Glutamatergic neuron (in vitro differentiated cells): ENCODE measurements at regions not wholly inside any gene's neighbourhood (a gene's known extent, or its start where the extent isn't known, plus 50 kb on each side); places are given as distances from the start of the nearest gene placed in this dataset.

Experiments used
- DNase-seq: peaks from one replicate; pipeline ENCODE4 v3.0.0; 2022
- H3K27ac Mint-ChIP-seq: one replicate; pipeline ENCODE4 v1.8.0; 2020; ENCODE audit warnings: mild to moderate bottlenecking, mixed read lengths, inconsistent platforms; ENCODE audit not compliant: unreplicated experiment
- H3K27me3 Mint-ChIP-seq: one replicate; pipeline ENCODE4 v1.8.0; 2020; ENCODE audit warnings: mild to moderate bottlenecking, moderate library complexity, mixed read lengths, inconsistent platforms; ENCODE audit not compliant: unreplicated experiment
- H3K36me3 Mint-ChIP-seq: one replicate; pipeline ENCODE4 v1.8.0; 2020; ENCODE audit warnings: mild to moderate bottlenecking, mixed read lengths, inconsistent platforms; ENCODE audit not compliant: unreplicated experiment
- H3K4me1 Mint-ChIP-seq: one replicate; pipeline ENCODE4 v1.8.0; 2020; ENCODE audit warnings: mild to moderate bottlenecking, low read depth, mixed read lengths, inconsistent platforms; ENCODE audit not compliant: unreplicated experiment
- H3K4me3 Mint-ChIP-seq: one replicate; pipeline ENCODE4 v1.8.0; 2020; ENCODE audit warnings: mild to moderate bottlenecking, mixed read lengths, inconsistent platforms; ENCODE audit not compliant: unreplicated experiment
- H3K9me3 Mint-ChIP-seq: one replicate; pipeline ENCODE4 v1.8.0; 2020; ENCODE audit warnings: mild to moderate bottlenecking, moderate library complexity, mixed read lengths, inconsistent platforms; ENCODE audit not compliant: unreplicated experiment
- TF ChIP-seq, protein P1 (sequence below): fragments of 200-600 bp; sonication (generic); IDR thresholded peaks from one replicate; pipeline ENCODE4 v1.5.0; 2021; ENCODE audit not compliant: partially characterized antibody, unreplicated experiment

- no peaks in the 10 kb centered on the region for H3K9me3 Mint-ChIP-seq
- H3K27me3 Mint-ChIP-seq = peaks cover 3% of the 10 kb centered on the region
- TF ChIP-seq, protein P1, sequence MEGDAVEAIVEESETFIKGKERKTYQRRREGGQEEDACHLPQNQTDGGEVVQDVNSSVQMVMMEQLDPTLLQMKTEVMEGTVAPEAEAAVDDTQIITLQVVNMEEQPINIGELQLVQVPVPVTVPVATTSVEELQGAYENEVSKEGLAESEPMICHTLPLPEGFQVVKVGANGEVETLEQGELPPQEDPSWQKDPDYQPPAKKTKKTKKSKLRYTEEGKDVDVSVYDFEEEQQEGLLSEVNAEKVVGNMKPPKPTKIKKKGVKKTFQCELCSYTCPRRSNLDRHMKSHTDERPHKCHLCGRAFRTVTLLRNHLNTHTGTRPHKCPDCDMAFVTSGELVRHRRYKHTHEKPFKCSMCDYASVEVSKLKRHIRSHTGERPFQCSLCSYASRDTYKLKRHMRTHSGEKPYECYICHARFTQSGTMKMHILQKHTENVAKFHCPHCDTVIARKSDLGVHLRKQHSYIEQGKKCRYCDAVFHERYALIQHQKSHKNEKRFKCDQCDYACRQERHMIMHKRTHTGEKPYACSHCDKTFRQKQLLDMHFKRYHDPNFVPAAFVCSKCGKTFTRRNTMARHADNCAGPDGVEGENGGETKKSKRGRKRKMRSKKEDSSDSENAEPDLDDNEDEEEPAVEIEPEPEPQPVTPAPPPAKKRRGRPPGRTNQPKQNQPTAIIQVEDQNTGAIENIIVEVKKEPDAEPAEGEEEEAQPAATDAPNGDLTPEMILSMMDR = no peak
- H3K4me1 Mint-ChIP-seq = no peaks in the 10 kb centered on the region
- no peak overlapping the region for H3K27ac Mint-ChIP-seq
- H3K4me3 Mint-ChIP-seq = no peak overlapping the region
- H3K36me3 Mint-ChIP-seq = no peaks in the 10 kb centered on the region
- no peak for DNase-seq
Observed at GRCh38 chr12:61647566-61647965, 612.6 kb upstream of the USP15 start.

DNA sequence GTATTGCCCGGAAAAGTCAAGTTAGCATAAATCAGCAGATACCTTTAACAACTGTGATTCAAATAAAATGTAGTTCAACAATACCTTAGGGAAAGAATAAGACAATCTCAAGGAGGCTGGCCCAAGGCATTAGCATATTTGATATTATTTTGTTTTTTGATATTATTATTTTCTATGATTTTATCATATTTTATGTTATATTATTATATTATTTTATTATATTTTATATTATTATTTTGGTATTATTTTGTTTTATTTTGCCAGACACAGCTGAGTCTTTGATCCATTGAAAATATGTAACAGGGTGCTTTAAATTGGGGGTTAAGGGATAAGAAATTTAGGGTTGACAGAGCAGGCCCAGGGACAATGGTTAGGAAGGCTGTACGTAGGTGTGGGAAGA, 607.9 kb upstream of the USP15 start:
- no peaks in the 10 kb centered on the region for H3K9me3 Mint-ChIP-seq
- no peaks in the 10 kb centered on the region for H3K36me3 Mint-ChIP-seq
- no peaks in the 10 kb centered on the region for H3K4me1 Mint-ChIP-seq
- no peak overlapping the region for H3K4me3 Mint-ChIP-seq
- DNase-seq = no peak
- TF ChIP-seq, protein P1 = no peak
- H3K27me3 Mint-ChIP-seq = no peaks in the 10 kb centered on the region
- H3K27ac Mint-ChIP-seq = no peak overlapping the region

DNA sequence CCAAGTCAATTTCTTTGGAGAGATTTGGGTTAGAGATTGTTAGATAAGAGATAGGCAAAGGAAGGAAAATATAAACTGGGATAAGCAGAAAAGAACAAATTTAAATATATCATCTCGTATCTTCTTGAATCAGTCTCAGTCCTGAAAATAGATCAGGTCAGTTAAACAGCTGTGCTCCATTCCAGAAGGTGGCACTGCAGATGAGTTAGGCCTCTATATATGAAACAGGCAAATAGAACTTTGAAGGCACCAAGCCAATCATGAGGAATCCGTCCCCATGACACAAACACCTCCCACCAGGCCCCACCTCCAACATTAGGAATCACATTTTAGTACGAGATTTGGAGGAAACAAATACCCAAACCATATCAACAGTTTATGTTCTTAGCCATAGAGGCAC, 605.5 kb upstream of the USP15 start:
- no peaks in the 10 kb centered on the region for H3K9me3 Mint-ChIP-seq
- H3K4me1 Mint-ChIP-seq = no peaks in the 10 kb centered on the region
- TF ChIP-seq, protein P1 = no peak
- no peak overlapping the region for H3K4me3 Mint-ChIP-seq
- DNase-seq = no peak
- no peaks in the 10 kb centered on the region for H3K27me3 Mint-ChIP-seq
- no peak overlapping the region for H3K27ac Mint-ChIP-seq
- H3K36me3 Mint-ChIP-seq = no peaks in the 10 kb centered on the region

GRCh38 chr12:61655241-61655640, 605.0 kb upstream of the USP15 start:
- TF ChIP-seq, protein P1 = no peak
- Mint-ChIP-seq H3K4me3 (no peak overlapping the region), H3K27ac (no peak overlapping the region), H3K4me1 (no peaks in the 10 kb centered on the region), H3K9me3 (no peaks in the 10 kb centered on the region), H3K36me3 (no peaks in the 10 kb centered on the region), H3K27me3 (no peaks in the 10 kb centered on the region)
- no peak for DNase-seq

- Mint-ChIP-seq H3K27ac (no peak overlapping the region), H3K4me1 (no peaks in the 10 kb centered on the region), H3K9me3 (peaks cover 7% of the 10 kb centered on the region), H3K36me3 (peaks cover 9% of the 10 kb centered on the region), H3K4me3 (no peak overlapping the region), H3K27me3 (no peaks in the 10 kb centered on the region)
- no peak for DNase-seq
- TF ChIP-seq, protein P1 = no peak
Observed at GRCh38 chr12:61667676-61668075, 592.5 kb upstream of the USP15 start.
